22Rv1 (cell line): ENCODE measurements at regions not wholly inside any gene's neighbourhood (a gene's known extent, or its start where the extent isn't known, plus 50 kb on each side); places are given as distances from the start of the nearest gene placed in this dataset.
"Not testable (repeated sequence)": the region's sequence is repeated elsewhere in the genome, so short reads cannot be mapped to it uniquely, and the experiment has no call there.

Experiments used
- ZFX ChIP-seq: fragments of 450-650 bp; IDR thresholded peaks from 2 replicates; pipeline ENCODE4 v1.6.1; 2017; ENCODE audit warnings: antibody characterized with exemption, borderline replicate concordance
- TF ChIP-seq, protein P1 (sequence below): fragments of 450-650 bp; IDR thresholded peaks from 2 replicates; pipeline ENCODE4 v1.5.1; 2017; ENCODE audit warnings: mild to moderate bottlenecking

DNA sequence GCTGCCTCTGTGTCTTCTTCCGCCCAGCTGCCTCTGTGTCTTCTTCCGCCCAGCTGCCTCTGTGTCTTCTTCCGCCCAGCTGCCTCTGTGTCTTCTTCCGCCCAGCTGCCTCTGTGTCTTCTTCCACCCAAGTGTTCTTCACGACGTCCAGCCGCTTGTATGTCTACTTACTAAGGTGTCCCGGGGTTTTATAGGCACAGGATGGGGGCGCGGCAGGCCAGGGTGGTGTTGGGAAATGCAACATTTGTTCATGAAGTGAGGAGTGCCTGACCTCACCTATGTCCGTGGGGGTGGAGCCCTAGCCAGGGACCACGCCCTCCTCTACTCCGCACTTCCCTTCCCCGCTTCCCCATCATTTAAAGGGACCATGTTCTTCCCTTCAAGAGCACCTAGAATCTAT is 364.5 kb upstream of the KLF6 start:
- TF ChIP-seq, protein P1, sequence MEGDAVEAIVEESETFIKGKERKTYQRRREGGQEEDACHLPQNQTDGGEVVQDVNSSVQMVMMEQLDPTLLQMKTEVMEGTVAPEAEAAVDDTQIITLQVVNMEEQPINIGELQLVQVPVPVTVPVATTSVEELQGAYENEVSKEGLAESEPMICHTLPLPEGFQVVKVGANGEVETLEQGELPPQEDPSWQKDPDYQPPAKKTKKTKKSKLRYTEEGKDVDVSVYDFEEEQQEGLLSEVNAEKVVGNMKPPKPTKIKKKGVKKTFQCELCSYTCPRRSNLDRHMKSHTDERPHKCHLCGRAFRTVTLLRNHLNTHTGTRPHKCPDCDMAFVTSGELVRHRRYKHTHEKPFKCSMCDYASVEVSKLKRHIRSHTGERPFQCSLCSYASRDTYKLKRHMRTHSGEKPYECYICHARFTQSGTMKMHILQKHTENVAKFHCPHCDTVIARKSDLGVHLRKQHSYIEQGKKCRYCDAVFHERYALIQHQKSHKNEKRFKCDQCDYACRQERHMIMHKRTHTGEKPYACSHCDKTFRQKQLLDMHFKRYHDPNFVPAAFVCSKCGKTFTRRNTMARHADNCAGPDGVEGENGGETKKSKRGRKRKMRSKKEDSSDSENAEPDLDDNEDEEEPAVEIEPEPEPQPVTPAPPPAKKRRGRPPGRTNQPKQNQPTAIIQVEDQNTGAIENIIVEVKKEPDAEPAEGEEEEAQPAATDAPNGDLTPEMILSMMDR, result not testable (repeated sequence)
- TF ChIP-seq ZFX, result not testable (repeated sequence)
